ENCODE measurements at regions not wholly inside any gene's neighbourhood (a gene's known extent, or its start where the extent isn't known, plus 50 kb on each side); places are given as distances from the start of the nearest gene placed in this dataset.

- intact Hi-C loops (cut with DNase I), result no loop called here
- Histone ChIP-seq H3K36me3 (no peaks in the 10 kb centered on the region), H3K27ac (no peak overlapping the region), H3K27me3 (no peaks in the 10 kb centered on the region), H3K4me1 (no peaks in the 10 kb centered on the region), H3K9me3 (no peaks in the 10 kb centered on the region), H3K4me3 (no peak overlapping the region)
- TF ChIP-seq POLR2AphosphoS5 (IDR thresholded peaks at IDR 0.05; ENCODE audit: insufficient read depth in 1 of 2, low read depth in 1 of 2) (no peak), POLR2A (IDR thresholded peaks at IDR 0.05) (no peak), CTCF (IDR thresholded peaks at IDR 0.05) (no peak)
- DNase-seq (ENCODE audit: extremely low spot score in 2 of 2), result no peak
Observed at GRCh38 chr20:47868744-47869143, 83.5 kb upstream of the SULF2 start.

GRCh38 chr20:47868236-47868635 lies 83.0 kb upstream of the SULF2 start:
- Histone ChIP-seq H3K27ac (no peak overlapping the region), H3K36me3 (no peaks in the 10 kb centered on the region), H3K4me1 (no peaks in the 10 kb centered on the region), H3K4me3 (no peak overlapping the region), H3K9me3 (no peaks in the 10 kb centered on the region), H3K27me3 (no peaks in the 10 kb centered on the region)
- no peak for TF ChIP-seq POLR2A (IDR thresholded peaks at IDR 0.05)
- TF ChIP-seq POLR2AphosphoS5 (IDR thresholded peaks at IDR 0.05; ENCODE audit: insufficient read depth in 1 of 2, low read depth in 1 of 2), result no peak
- no peak for TF ChIP-seq CTCF (IDR thresholded peaks at IDR 0.05)
- intact Hi-C loops (cut with DNase I), result no loop called here
- DNase-seq (ENCODE audit: extremely low spot score in 2 of 2), result no peak

GRCh38 chr20:47867831-47868230 lies 82.5 kb upstream of the SULF2 start:
- TF ChIP-seq POLR2A (IDR thresholded peaks at IDR 0.05) (no peak), CTCF (IDR thresholded peaks at IDR 0.05) (no peak), POLR2AphosphoS5 (IDR thresholded peaks at IDR 0.05; ENCODE audit: insufficient read depth in 1 of 2, low read depth in 1 of 2) (no peak)
- Histone ChIP-seq H3K9me3 (no peaks in the 10 kb centered on the region), H3K36me3 (no peaks in the 10 kb centered on the region), H3K4me1 (no peaks in the 10 kb centered on the region), H3K27me3 (no peaks in the 10 kb centered on the region), H3K4me3 (no peak overlapping the region), H3K27ac (no peak overlapping the region)
- intact Hi-C loops (cut with DNase I), result no loop called here
- no peak for DNase-seq (ENCODE audit: extremely low spot score in 2 of 2)

- TF ChIP-seq CTCF (IDR thresholded peaks at IDR 0.05) (no peak), POLR2AphosphoS5 (IDR thresholded peaks at IDR 0.05; ENCODE audit: insufficient read depth in 1 of 2, low read depth in 1 of 2) (no peak), POLR2A (IDR thresholded peaks at IDR 0.05) (no peak)
- intact Hi-C loops (cut with DNase I), result no loop called here
- Histone ChIP-seq H3K9me3 (no peaks in the 10 kb centered on the region), H3K4me1 (no peaks in the 10 kb centered on the region), H3K27me3 (no peaks in the 10 kb centered on the region), H3K36me3 (no peaks in the 10 kb centered on the region), H3K27ac (no peak overlapping the region), H3K4me3 (no peak overlapping the region)
- DNase-seq (ENCODE audit: extremely low spot score in 2 of 2), result no peak
Observed at GRCh38 chr20:47866480-47866879, 81.2 kb upstream of the SULF2 start.

GRCh38 chr20:47865912-47866311 lies 80.6 kb upstream of the SULF2 start:
- no peak for TF ChIP-seq CTCF (IDR thresholded peaks at IDR 0.05)
- TF ChIP-seq POLR2A (IDR thresholded peaks at IDR 0.05), result no peak
- Histone ChIP-seq H3K4me3 (no peak overlapping the region), H3K4me1 (no peaks in the 10 kb centered on the region), H3K27me3 (no peaks in the 10 kb centered on the region), H3K36me3 (no peaks in the 10 kb centered on the region), H3K9me3 (no peaks in the 10 kb centered on the region), H3K27ac (no peak overlapping the region)
- intact Hi-C loops (cut with DNase I), result no loop called here
- no peak for DNase-seq (ENCODE audit: extremely low spot score in 2 of 2)
